HG03060 (cell line): ENCODE measurements at regions not wholly inside any gene's neighbourhood (a gene's known extent, or its start where the extent isn't known, plus 50 kb on each side); places are given as distances from the start of the nearest gene placed in this dataset.
"Not testable (repeated sequence)": the region's sequence is repeated elsewhere in the genome, so short reads cannot be mapped to it uniquely, and the experiment has no call there.

Source experiments
- ATAC-seq: cut with Tn5 transposase; IDR thresholded peaks from one replicate; pipeline ENCODE4 v1.9.1; 2021; ENCODE audit warnings: low read depth, moderate number of reproducible peaks; ENCODE audit not compliant: unreplicated experiment

GRCh38 chr9:78699217-78699616 is 402.3 kb downstream of the PSAT1 start:
- not testable (repeated sequence) for ATAC-seq

GRCh38 chr9:78704153-78704552 is 407.2 kb downstream of the PSAT1 start:
- ATAC-seq, result not testable (repeated sequence)

- ATAC-seq, result peak; percentile 22
Observed at GRCh38 chr9:78707080-78707479, 410.2 kb downstream of the PSAT1 start.

GRCh38 chr9:78707481-78707991 is 410.6 kb downstream of the PSAT1 start:
- ATAC-seq, result peak; percentile 95

- ATAC-seq, result no peak
Observed at GRCh38 chr9:78712903-78713613, 416.1 kb downstream of the PSAT1 start.

- ATAC-seq, result no peak
Observed at GRCh38 chr9:78713614-78714405, 416.9 kb downstream of the PSAT1 start.

- no peak for ATAC-seq
Observed at GRCh38 chr9:78714576-78714975, 417.7 kb downstream of the PSAT1 start.

- not testable (repeated sequence) for ATAC-seq
Observed at GRCh38 chr9:78719029-78719428, 422.1 kb downstream of the PSAT1 start.

- no peak for ATAC-seq
Observed at GRCh38 chr9:78724896-78725295, 428.0 kb downstream of the PSAT1 start.

GRCh38 chr9:78725503-78725902 is 428.6 kb downstream of the PSAT1 start:
- no peak for ATAC-seq

GRCh38 chr9:78745331-78745730 is 448.4 kb downstream of the PSAT1 start:
- ATAC-seq, result no peak

- no peak for ATAC-seq
Observed at GRCh38 chr9:78746010-78746409, 449.1 kb downstream of the PSAT1 start.

GRCh38 chr9:78753039-78753438 is 456.1 kb downstream of the PSAT1 start:
- ATAC-seq, result no peak

- ATAC-seq, result peak; percentile 67
Observed at GRCh38 chr9:78756813-78757510, 460.0 kb downstream of the PSAT1 start.

- ATAC-seq, result no peak
Observed at GRCh38 chr9:78763424-78763823, 466.5 kb downstream of the PSAT1 start.

GRCh38 chr9:78765861-78766260 is 468.9 kb downstream of the PSAT1 start:
- ATAC-seq, result no peak

- ATAC-seq, result no peak
Observed at GRCh38 chr9:78767490-78767889, 470.6 kb downstream of the PSAT1 start.

- no peak for ATAC-seq
Observed at GRCh38 chr9:78769690-78770089, 472.8 kb downstream of the PSAT1 start.

GRCh38 chr9:78775211-78775610 is 478.3 kb downstream of the PSAT1 start:
- ATAC-seq, result no peak

- ATAC-seq, result no peak
Observed at GRCh38 chr9:78775696-78776295, 478.9 kb downstream of the PSAT1 start.

- no peak for ATAC-seq
Observed at GRCh38 chr9:78777747-78778146, 480.8 kb downstream of the PSAT1 start.
